Psoas muscle (tissue), 7 donors: ENCODE measurements at regions not wholly inside any gene's neighbourhood (a gene's known extent, or its start where the extent isn't known, plus 50 kb on each side); places are given as distances from the start of the nearest gene placed in this dataset.

Experiments used
- ATAC-seq, 4 donors: fragments of 200-7000 bp; cut with Tn5 transposase; one replicate each; pipeline ENCODE4 v1.9.1; 2020; ENCODE audit warnings: moderate library complexity in 3 of 4, mild to moderate bottlenecking in 2 of 4
- DNase-seq, 2 donors: peaks; one replicate each; pipeline ENCODE4 v3.0.0-alpha.2; 2020
- H3K27ac ChIP-seq: fragments of 200-600 bp; one replicate; pipeline ENCODE4 v1.8.0; 2022
- H3K27me3 ChIP-seq, 3 donors: fragments of 200-600 bp in 1 of 3; one replicate each; pipeline versions ENCODE4 v1.6.1 to v1.8.0; 2013 to 2022; ENCODE audit warnings: low read length in 2 of 3, mild to moderate bottlenecking in 2 of 3, moderate library complexity in 1 of 3; ENCODE audit not compliant: insufficient read depth in 3 of 3
- H3K36me3 ChIP-seq, 2 donors: fragments of 200-600 bp in 1 of 2; one replicate each; pipeline versions ENCODE4 v1.6.1 to v1.8.0; 2013 to 2022; ENCODE audit warnings: low read depth in 1 of 2, mild to moderate bottlenecking in 1 of 2, moderate library complexity in 1 of 2; ENCODE audit not compliant: insufficient read depth in 1 of 2
- H3K4me1 ChIP-seq: fragments of 200-600 bp; one replicate; pipeline ENCODE4 v1.8.0; 2022
- H3K4me3 ChIP-seq: fragments of 200-600 bp; one replicate; pipeline ENCODE4 v1.8.0; 2022; ENCODE audit warnings: mild to moderate bottlenecking
- H3K9me3 ChIP-seq: fragments of 200-600 bp; one replicate; pipeline ENCODE4 v1.8.0; 2022
- WGBS, 3 donors: extraction: QIAGEN DNeasy Blood & Tissue Kit; methylation state at CpG; one replicate each; pipeline versions ENCODE4 v1.1.6 to v1.1.7; 2013; 5-methylcytosine and 5-hydroxymethylcytosine counted together
- intact Hi-C, 2 donors: fragments of 100-400 bp; cut with DNase I; formaldehyde crosslinking; loops; one replicate each; pipeline versions ENCODE4 v1.11.0 to v1.14.2; 2022
- TF ChIP-seq, protein P1 (sequence below): fragments of 200-600 bp; IDR thresholded peaks from one replicate; pipeline ENCODE4 v1.8.0; 2022; ENCODE audit warnings: antibody characterized with exemption
- donor health status: healthy with polysubstance abuse.
- donor health status: DM: no; HTN: no; CAD: no; lungs with moderate emphysema.
- donor health status: Bipolar disorder and iron deficiency.
- donor health status: healthy.
- donor health status: DM: yes; HTN: yes; CAD: no.
- donor health status: DM: no; HTN: no; CAD: no.
- donor health status: DM: yes; HTN: yes; CAD: no.

- intact Hi-C loops: no loop called here
- no peaks in the 10 kb centered on the region for H3K4me1 ChIP-seq
- no peak for ATAC-seq
- DNase-seq: no peak
- WGBS, 3 donors: 67 to 72% (median 67%) methylated on average over 2 of the region's 2 CpGs
- no peaks in the 10 kb centered on the region for H3K27me3 ChIP-seq
- H3K36me3 ChIP-seq: no peaks in the 10 kb centered on the region
- H3K27ac ChIP-seq: no peak overlapping the region
- peaks cover 10% of the 10 kb centered on the region for H3K9me3 ChIP-seq
- TF ChIP-seq, protein P1, sequence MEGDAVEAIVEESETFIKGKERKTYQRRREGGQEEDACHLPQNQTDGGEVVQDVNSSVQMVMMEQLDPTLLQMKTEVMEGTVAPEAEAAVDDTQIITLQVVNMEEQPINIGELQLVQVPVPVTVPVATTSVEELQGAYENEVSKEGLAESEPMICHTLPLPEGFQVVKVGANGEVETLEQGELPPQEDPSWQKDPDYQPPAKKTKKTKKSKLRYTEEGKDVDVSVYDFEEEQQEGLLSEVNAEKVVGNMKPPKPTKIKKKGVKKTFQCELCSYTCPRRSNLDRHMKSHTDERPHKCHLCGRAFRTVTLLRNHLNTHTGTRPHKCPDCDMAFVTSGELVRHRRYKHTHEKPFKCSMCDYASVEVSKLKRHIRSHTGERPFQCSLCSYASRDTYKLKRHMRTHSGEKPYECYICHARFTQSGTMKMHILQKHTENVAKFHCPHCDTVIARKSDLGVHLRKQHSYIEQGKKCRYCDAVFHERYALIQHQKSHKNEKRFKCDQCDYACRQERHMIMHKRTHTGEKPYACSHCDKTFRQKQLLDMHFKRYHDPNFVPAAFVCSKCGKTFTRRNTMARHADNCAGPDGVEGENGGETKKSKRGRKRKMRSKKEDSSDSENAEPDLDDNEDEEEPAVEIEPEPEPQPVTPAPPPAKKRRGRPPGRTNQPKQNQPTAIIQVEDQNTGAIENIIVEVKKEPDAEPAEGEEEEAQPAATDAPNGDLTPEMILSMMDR: no peak
- no peak overlapping the region for H3K4me3 ChIP-seq
Measured at GRCh38 chr16:59440502-59440901, 706.4 kb upstream of the GOT2 start.

DNA sequence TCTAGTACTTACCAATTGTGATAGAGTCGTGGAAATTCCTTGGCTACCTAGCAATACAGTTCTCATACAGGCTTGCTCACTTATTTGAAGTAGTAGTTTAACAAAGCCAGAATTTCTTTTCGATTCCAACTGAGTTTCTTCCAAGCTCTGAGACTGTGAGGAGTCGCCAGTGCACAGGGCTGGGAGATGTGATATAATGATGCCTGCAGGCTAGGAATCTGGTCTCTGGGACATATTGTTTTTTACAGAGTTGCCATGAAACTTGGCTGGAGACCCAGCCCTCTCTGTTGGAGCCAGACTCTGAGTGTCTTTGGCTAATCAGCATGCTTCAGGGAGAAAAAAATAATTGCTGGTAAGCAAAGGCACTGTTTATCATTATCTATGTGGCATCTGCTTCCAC is 698.8 kb upstream of the GOT2 start:
- DNase-seq: no peak
- no peaks in the 10 kb centered on the region for H3K27me3 ChIP-seq
- ATAC-seq: no peak
- 58 to 70% (median 64%) methylated on average over 3 of the region's 3 CpGs for WGBS, 3 donors
- no peak overlapping the region for H3K4me3 ChIP-seq
- TF ChIP-seq, protein P1: no peak
- no peaks in the 10 kb centered on the region for H3K4me1 ChIP-seq
- intact Hi-C loops: no loop called here
- no peak overlapping the region for H3K27ac ChIP-seq
- peaks cover 10% of the 10 kb centered on the region for H3K9me3 ChIP-seq
- H3K36me3 ChIP-seq: no peaks in the 10 kb centered on the region

GRCh38 chr16:59432276-59432675 is 698.2 kb upstream of the GOT2 start:
- no peak overlapping the region for H3K4me3 ChIP-seq
- peaks cover 9% of the 10 kb centered on the region for H3K9me3 ChIP-seq
- no peaks in the 10 kb centered on the region for H3K36me3 ChIP-seq
- TF ChIP-seq, protein P1: no peak
- no peaks in the 10 kb centered on the region for H3K4me1 ChIP-seq
- 56 to 73% (median 71%) methylated on average over 1 of the region's 1 CpG for WGBS, 3 donors
- H3K27me3 ChIP-seq: no peaks in the 10 kb centered on the region
- ATAC-seq: no peak
- intact Hi-C loops: no loop called here
- DNase-seq: no peak
- H3K27ac ChIP-seq: no peak overlapping the region

DNA sequence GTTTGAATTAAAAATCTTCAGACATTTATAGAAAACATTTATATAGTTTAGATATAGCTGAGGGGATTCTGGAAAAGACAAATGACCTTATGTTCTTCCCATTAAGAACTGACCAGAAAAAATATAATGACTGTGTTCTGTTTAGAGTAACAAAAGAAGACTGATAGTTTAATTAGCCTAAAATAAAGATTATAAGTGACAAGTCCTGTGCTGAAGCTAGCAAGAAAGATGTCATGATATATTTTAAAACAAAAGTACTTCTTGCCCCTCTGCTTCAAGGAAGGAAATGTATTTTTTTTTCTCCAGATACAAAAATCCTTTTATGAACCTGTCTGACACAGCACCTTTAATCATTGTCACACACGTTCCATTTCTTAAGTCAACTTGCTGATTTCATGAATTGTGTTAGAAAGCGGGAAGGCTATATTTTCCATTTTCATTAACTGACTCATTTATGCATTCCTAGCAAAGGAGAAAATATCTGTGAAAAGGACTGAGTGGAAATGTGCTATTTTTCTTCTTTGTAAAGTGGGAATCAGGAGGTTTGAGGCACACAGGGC is 690.7 kb upstream of the GOT2 start:
- no peaks in the 10 kb centered on the region for H3K27me3 ChIP-seq
- no peak for ATAC-seq
- no peak for DNase-seq
- no peak overlapping the region for H3K4me3 ChIP-seq
- intact Hi-C loops: no loop called here
- H3K4me1 ChIP-seq: no peaks in the 10 kb centered on the region
- TF ChIP-seq, protein P1: no peak
- no peaks in the 10 kb centered on the region for H3K36me3 ChIP-seq
- 60 to 64% (median 64%) methylated on average over 2 of the region's 2 CpGs for WGBS, 3 donors
- no peaks in the 10 kb centered on the region for H3K9me3 ChIP-seq
- H3K27ac ChIP-seq: no peak overlapping the region
